ENCODE measurements at regions not wholly inside any gene's neighbourhood (a gene's known extent, or its start where the extent isn't known, plus 50 kb on each side); places are given as distances from the start of the nearest gene placed in this dataset.
"Not testable (repeated sequence)": the region's sequence is repeated elsewhere in the genome, so short reads cannot be mapped to it uniquely, and the experiment has no call there.

GRCh38 chr9:66601472-66601871, 299.1 kb upstream of the ZNF658 start:
- H3K4me1 ChIP-seq; H3K27me3 ChIP-seq; H3K9me3 ChIP-seq (replicated peaks); H3K36me3 ChIP-seq; H3K4me3 ChIP-seq; H3K27ac ChIP-seq: not testable (repeated sequence)
- DNase-seq: peak; percentile 5 to 10

- peak in 1 of 2 experiments; percentile 44 for DNase-seq
- H3K36me3 ChIP-seq; H3K27ac ChIP-seq; H3K9me3 ChIP-seq (replicated peaks); H3K27me3 ChIP-seq; H3K4me1 ChIP-seq; H3K4me3 ChIP-seq: not testable (repeated sequence)
Measured at GRCh38 chr9:66631521-66632046, 268.9 kb upstream of the ZNF658 start.

- H3K27ac ChIP-seq; H3K9me3 ChIP-seq (replicated peaks); H3K27me3 ChIP-seq; H3K4me1 ChIP-seq; H3K36me3 ChIP-seq; H3K4me3 ChIP-seq; DNase-seq: not testable (repeated sequence)
Measured at GRCh38 chr9:66647675-66648074, 252.8 kb upstream of the ZNF658 start.

- not testable (repeated sequence) for H3K27ac ChIP-seq; H3K4me1 ChIP-seq; H3K36me3 ChIP-seq; H3K9me3 ChIP-seq (replicated peaks); H3K4me3 ChIP-seq; H3K27me3 ChIP-seq; DNase-seq
Measured at GRCh38 chr9:66690242-66690641, 210.3 kb upstream of the ZNF658 start.

- not testable (repeated sequence) for H3K4me1 ChIP-seq; H3K36me3 ChIP-seq; H3K9me3 ChIP-seq (replicated peaks); H3K27me3 ChIP-seq; DNase-seq; H3K27ac ChIP-seq; H3K4me3 ChIP-seq
Measured at GRCh38 chr9:66695561-66696240, 204.8 kb upstream of the ZNF658 start.

GRCh38 chr9:66697343-66698065, 203.0 kb upstream of the ZNF658 start:
- H3K27ac ChIP-seq; H3K4me1 ChIP-seq; H3K4me3 ChIP-seq; H3K9me3 ChIP-seq (replicated peaks); H3K27me3 ChIP-seq; H3K36me3 ChIP-seq: not testable (repeated sequence)
- peak; percentile 61 to 64 for DNase-seq

- not testable (repeated sequence) for H3K36me3 ChIP-seq; DNase-seq; H3K27ac ChIP-seq; H3K4me1 ChIP-seq; H3K4me3 ChIP-seq; H3K27me3 ChIP-seq; H3K9me3 ChIP-seq (replicated peaks)
Measured at GRCh38 chr9:66698066-66698455, 202.5 kb upstream of the ZNF658 start.

- not testable (repeated sequence) for H3K36me3 ChIP-seq; DNase-seq; H3K27ac ChIP-seq; H3K4me3 ChIP-seq; H3K9me3 ChIP-seq (replicated peaks); H3K4me1 ChIP-seq; H3K27me3 ChIP-seq
Measured at GRCh38 chr9:66701411-66702377, 198.8 kb upstream of the ZNF658 start.

- not testable (repeated sequence) for H3K27ac ChIP-seq; H3K4me1 ChIP-seq; H3K4me3 ChIP-seq; H3K9me3 ChIP-seq (replicated peaks); DNase-seq; H3K27me3 ChIP-seq; H3K36me3 ChIP-seq
Measured at GRCh38 chr9:66711553-66711952, 189.0 kb upstream of the ZNF658 start.

GRCh38 chr9:66712870-66713269, 187.7 kb upstream of the ZNF658 start:
- H3K27ac ChIP-seq; H3K4me3 ChIP-seq; H3K4me1 ChIP-seq; H3K36me3 ChIP-seq; H3K9me3 ChIP-seq (replicated peaks); DNase-seq; H3K27me3 ChIP-seq: not testable (repeated sequence)

GRCh38 chr9:66713552-66713951, 187.0 kb upstream of the ZNF658 start:
- H3K27ac ChIP-seq; H3K27me3 ChIP-seq; H3K9me3 ChIP-seq (replicated peaks); H3K4me3 ChIP-seq; H3K4me1 ChIP-seq; DNase-seq; H3K36me3 ChIP-seq: not testable (repeated sequence)

- not testable (repeated sequence) for DNase-seq; H3K27me3 ChIP-seq; H3K4me1 ChIP-seq; H3K4me3 ChIP-seq; H3K9me3 ChIP-seq (replicated peaks); H3K36me3 ChIP-seq; H3K27ac ChIP-seq
Measured at GRCh38 chr9:66720845-66721244, 179.7 kb upstream of the ZNF658 start.

GRCh38 chr9:66727540-66727939, 173.0 kb upstream of the ZNF658 start:
- not testable (repeated sequence) for H3K27me3 ChIP-seq; DNase-seq; H3K27ac ChIP-seq; H3K4me3 ChIP-seq; H3K4me1 ChIP-seq; H3K9me3 ChIP-seq (replicated peaks); H3K36me3 ChIP-seq

- H3K4me1 ChIP-seq; H3K9me3 ChIP-seq (replicated peaks); H3K27me3 ChIP-seq; H3K36me3 ChIP-seq; H3K27ac ChIP-seq; DNase-seq; H3K4me3 ChIP-seq: not testable (repeated sequence)
Measured at GRCh38 chr9:66736686-66737085, 163.8 kb upstream of the ZNF658 start.

GRCh38 chr9:66738418-66738817, 162.1 kb upstream of the ZNF658 start:
- not testable (repeated sequence) for H3K4me1 ChIP-seq; H3K36me3 ChIP-seq; H3K27ac ChIP-seq; DNase-seq; H3K27me3 ChIP-seq; H3K4me3 ChIP-seq; H3K9me3 ChIP-seq (replicated peaks)

Measured in SJCRH30 (cell line).